ENCODE measurements at regions not wholly inside any gene's neighbourhood (a gene's known extent, or its start where the extent isn't known, plus 50 kb on each side); places are given as distances from the start of the nearest gene placed in this dataset.
"Not testable (repeated sequence)": the region's sequence is repeated elsewhere in the genome, so short reads cannot be mapped to it uniquely, and the experiment has no call there.

DNA sequence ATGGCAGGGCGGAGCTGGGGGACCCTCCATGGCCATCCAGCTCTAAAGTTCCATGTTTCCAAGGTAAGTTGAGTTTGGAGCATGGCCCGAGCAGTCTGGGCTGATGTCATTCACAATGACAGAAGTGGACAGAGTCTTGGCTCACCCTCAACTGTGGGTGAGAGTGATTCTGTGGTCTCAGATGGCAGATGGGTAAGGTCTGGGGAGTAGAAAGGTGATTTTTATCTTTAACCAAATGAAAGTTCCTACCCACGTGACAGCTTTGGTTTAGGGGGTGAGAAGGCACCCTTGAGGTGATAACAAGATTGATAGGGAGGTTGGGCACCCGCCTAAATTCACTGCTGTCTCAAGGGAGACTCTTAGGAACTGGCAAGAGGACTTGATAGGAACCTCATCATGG is 57.6 kb upstream of the PDZD8 start:
- H3F3A ChIP-seq (ENCODE audit: low read depth), result peaks cover 10% of the 10 kb centered on the region
- peaks cover 45% of the 10 kb centered on the region for H3K4me1 ChIP-seq (ENCODE audit: insufficient read depth, low read length, poor library complexity, severe bottlenecking)
- H3K9me2 ChIP-seq (replicated peaks; ENCODE audit: low read depth, low read length), result no peaks in the 10 kb centered on the region
- peaks cover 48% of the 10 kb centered on the region for H3K79me2 ChIP-seq (ENCODE audit: insufficient read depth, low read length)
- H3K9me3 ChIP-seq (ENCODE audit: insufficient read depth, low read depth, low read length), result no peaks in the 10 kb centered on the region
- no peak overlapping the region for H3K9ac ChIP-seq (ENCODE audit: low read depth, low read length, poor library complexity, severe bottlenecking)
- H3K27me3 ChIP-seq (ENCODE audit: insufficient read depth, low read length, poor library complexity, severe bottlenecking), result no peaks in the 10 kb centered on the region
- TF ChIP-seq, protein P1, sequence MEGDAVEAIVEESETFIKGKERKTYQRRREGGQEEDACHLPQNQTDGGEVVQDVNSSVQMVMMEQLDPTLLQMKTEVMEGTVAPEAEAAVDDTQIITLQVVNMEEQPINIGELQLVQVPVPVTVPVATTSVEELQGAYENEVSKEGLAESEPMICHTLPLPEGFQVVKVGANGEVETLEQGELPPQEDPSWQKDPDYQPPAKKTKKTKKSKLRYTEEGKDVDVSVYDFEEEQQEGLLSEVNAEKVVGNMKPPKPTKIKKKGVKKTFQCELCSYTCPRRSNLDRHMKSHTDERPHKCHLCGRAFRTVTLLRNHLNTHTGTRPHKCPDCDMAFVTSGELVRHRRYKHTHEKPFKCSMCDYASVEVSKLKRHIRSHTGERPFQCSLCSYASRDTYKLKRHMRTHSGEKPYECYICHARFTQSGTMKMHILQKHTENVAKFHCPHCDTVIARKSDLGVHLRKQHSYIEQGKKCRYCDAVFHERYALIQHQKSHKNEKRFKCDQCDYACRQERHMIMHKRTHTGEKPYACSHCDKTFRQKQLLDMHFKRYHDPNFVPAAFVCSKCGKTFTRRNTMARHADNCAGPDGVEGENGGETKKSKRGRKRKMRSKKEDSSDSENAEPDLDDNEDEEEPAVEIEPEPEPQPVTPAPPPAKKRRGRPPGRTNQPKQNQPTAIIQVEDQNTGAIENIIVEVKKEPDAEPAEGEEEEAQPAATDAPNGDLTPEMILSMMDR (conservative IDR thresholded peaks at IDR 0.05; ENCODE audit: low read length), result no peak
- no peak for TF ChIP-seq EZH2phosphoT487 (IDR thresholded peaks at IDR 0.05; ENCODE audit: borderline replicate concordance)
- no peaks in the 10 kb centered on the region for H4K20me1 ChIP-seq (ENCODE audit: insufficient read depth, low read length, poor library complexity, severe bottlenecking)
- H3K36me3 ChIP-seq (ENCODE audit: insufficient read depth, low read length), result no peaks in the 10 kb centered on the region; the same call in 1 of the 2 replicates
- H2AFZ ChIP-seq (ENCODE audit: low read length), result no peak overlapping the region
- H3K4me3 ChIP-seq (ENCODE audit: low read length, poor library complexity, severe bottlenecking), result no peak overlapping the region
- peak overlapping the region; percentile 38 for H3K4me2 ChIP-seq (ENCODE audit: low read depth, low read length, poor library complexity, severe bottlenecking)

DNA sequence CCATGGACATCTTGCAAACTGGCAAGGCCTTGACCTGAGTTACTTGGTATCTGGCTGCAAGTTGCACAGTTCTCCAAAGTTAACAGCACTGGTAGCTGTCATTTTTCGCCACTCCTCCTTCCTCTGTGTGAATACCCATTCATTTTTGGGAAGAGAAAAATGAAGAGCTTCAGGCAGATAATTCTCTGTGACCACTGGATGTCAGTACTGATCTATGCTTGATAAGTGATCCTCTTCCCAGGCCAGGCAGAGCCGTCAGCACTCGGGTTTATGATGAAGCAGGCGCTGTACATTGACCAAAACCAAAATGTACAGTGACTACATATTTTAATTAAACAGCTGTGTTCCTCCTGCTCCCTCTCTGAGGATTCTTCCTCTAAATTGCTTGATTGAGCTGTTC is 55.9 kb upstream of the PDZD8 start:
- no peak overlapping the region for H2AFZ ChIP-seq (ENCODE audit: low read length)
- H3K4me1 ChIP-seq (ENCODE audit: insufficient read depth, low read length, poor library complexity, severe bottlenecking), result peaks cover 59% of the 10 kb centered on the region

DNA sequence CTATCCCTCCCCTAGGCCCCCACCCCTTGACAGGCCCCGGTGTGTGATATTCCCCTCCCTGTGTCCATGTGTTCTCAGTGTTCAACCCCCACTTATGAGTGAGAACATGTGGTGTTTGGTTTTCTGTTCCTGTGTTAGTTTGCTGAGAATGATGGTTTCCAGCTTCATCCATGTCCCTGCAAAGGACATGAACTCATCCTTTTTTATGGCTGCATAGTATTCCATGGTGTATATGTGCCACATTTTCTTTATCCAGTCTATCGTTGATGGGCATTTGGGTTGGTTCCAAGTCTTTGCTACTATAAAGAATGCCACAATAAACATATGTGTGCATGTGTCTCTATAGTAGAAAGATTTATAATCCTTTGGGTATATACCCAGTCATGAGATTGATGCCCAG is 55.3 kb upstream of the PDZD8 start:
- not testable (repeated sequence) for H2AFZ ChIP-seq (ENCODE audit: low read length); H3K4me3 ChIP-seq (ENCODE audit: low read length, poor library complexity, severe bottlenecking); H3K9me2 ChIP-seq (replicated peaks; ENCODE audit: low read depth, low read length); H3K4me2 ChIP-seq (ENCODE audit: low read depth, low read length, poor library complexity, severe bottlenecking); H3K27me3 ChIP-seq (ENCODE audit: insufficient read depth, low read length, poor library complexity, severe bottlenecking); H4K20me1 ChIP-seq (ENCODE audit: insufficient read depth, low read length, poor library complexity, severe bottlenecking); H3K36me3 ChIP-seq (ENCODE audit: insufficient read depth, low read length); H3K9me3 ChIP-seq (ENCODE audit: insufficient read depth, low read depth, low read length); H3K9ac ChIP-seq (ENCODE audit: low read depth, low read length, poor library complexity, severe bottlenecking)
- H3F3A ChIP-seq (ENCODE audit: low read depth), result peaks cover 13% of the 10 kb centered on the region
- peaks cover 66% of the 10 kb centered on the region for H3K4me1 ChIP-seq (ENCODE audit: insufficient read depth, low read length, poor library complexity, severe bottlenecking)
- peaks cover 71% of the 10 kb centered on the region for H3K79me2 ChIP-seq (ENCODE audit: insufficient read depth, low read length)

More for the DNA sequence above, 55.9 kb upstream of the PDZD8 start:
- no peaks in the 10 kb centered on the region for H3K9me3 ChIP-seq (ENCODE audit: insufficient read depth, low read depth, low read length)
- H3K4me3 ChIP-seq (ENCODE audit: low read length, poor library complexity, severe bottlenecking), result no peak overlapping the region
- no peak for TF ChIP-seq EZH2phosphoT487 (IDR thresholded peaks at IDR 0.05; ENCODE audit: borderline replicate concordance)
- TF ChIP-seq, protein P1 (conservative IDR thresholded peaks at IDR 0.05; ENCODE audit: low read length), result peak; percentile 58
- peaks cover 65% of the 10 kb centered on the region for H3K79me2 ChIP-seq (ENCODE audit: insufficient read depth, low read length)
- H3K27me3 ChIP-seq (ENCODE audit: insufficient read depth, low read length, poor library complexity, severe bottlenecking), result no peaks in the 10 kb centered on the region
- H3K36me3 ChIP-seq (ENCODE audit: insufficient read depth, low read length), result no peaks in the 10 kb centered on the region; the same call in 1 of the 2 replicates
- no peak overlapping the region for H3K4me2 ChIP-seq (ENCODE audit: low read depth, low read length, poor library complexity, severe bottlenecking)
- peaks cover 13% of the 10 kb centered on the region for H3F3A ChIP-seq (ENCODE audit: low read depth)
- no peak overlapping the region for H3K9ac ChIP-seq (ENCODE audit: low read depth, low read length, poor library complexity, severe bottlenecking)
- no peaks in the 10 kb centered on the region for H3K9me2 ChIP-seq (replicated peaks; ENCODE audit: low read depth, low read length)
- H4K20me1 ChIP-seq (ENCODE audit: insufficient read depth, low read length, poor library complexity, severe bottlenecking), result peaks cover 1% of the 10 kb centered on the region

DNA sequence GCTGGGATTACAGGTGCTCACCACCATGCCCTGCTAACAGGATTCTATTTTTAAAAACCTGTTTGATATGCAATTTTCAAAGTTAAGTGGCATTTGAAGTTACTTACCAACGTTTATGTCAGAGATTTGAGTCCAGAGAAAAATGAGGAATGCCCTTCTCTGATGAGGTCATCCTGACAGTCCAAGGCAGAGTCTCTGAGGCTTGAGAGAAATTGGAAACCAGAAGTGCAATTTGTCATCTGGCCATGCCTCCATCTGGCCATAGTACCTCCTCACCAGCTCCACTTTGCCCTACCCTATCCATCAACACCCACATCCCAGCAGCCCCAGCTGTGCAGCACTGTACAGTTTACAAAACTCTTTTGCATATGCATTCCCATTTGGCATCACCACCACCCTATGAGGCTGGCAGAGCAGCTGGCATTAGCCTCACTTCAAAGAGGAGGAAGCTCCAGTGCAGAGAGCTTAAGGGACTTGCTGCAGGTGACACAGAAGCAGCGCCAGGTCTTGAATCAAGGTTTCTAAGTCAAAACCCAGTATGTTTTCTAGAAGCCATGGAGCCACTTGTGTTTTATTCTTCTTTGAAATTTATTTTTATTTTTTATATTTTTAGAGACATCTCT is 54.5 kb upstream of the PDZD8 start:
- Histone ChIP-seq H3K79me2 (ENCODE audit: insufficient read depth, low read length) (peaks cover 79% of the 10 kb centered on the region), H4K20me1 (ENCODE audit: insufficient read depth, low read length, poor library complexity, severe bottlenecking) (peaks cover 6% of the 10 kb centered on the region), H3K4me2 (ENCODE audit: low read depth, low read length, poor library complexity, severe bottlenecking) (peak overlapping the region; percentile 94), H3K9ac (ENCODE audit: low read depth, low read length, poor library complexity, severe bottlenecking) (peak overlapping the region; percentile 73), H2AFZ (ENCODE audit: low read length) (no peak overlapping the region), H3K27me3 (ENCODE audit: insufficient read depth, low read length, poor library complexity, severe bottlenecking) (no peaks in the 10 kb centered on the region), H3K4me1 (ENCODE audit: insufficient read depth, low read length, poor library complexity, severe bottlenecking) (peaks cover 69% of the 10 kb centered on the region), H3K9me2 (replicated peaks; ENCODE audit: low read depth, low read length) (no peaks in the 10 kb centered on the region), H3K36me3 (ENCODE audit: insufficient read depth, low read length) (no peaks in the 10 kb centered on the region), H3F3A (ENCODE audit: low read depth) (peaks cover 13% of the 10 kb centered on the region), H3K9me3 (ENCODE audit: insufficient read depth, low read depth, low read length) (no peaks in the 10 kb centered on the region), H3K4me3 (ENCODE audit: low read length, poor library complexity, severe bottlenecking) (peak overlapping the region; percentile 68)
- no peak for TF ChIP-seq EZH2phosphoT487 (IDR thresholded peaks at IDR 0.05; ENCODE audit: borderline replicate concordance)
- TF ChIP-seq, protein P1 (conservative IDR thresholded peaks at IDR 0.05; ENCODE audit: low read length), result no peak

Data from Loucy (cell line).